GM21360 (cell line): ENCODE measurements at regions not wholly inside any gene's neighbourhood (a gene's known extent, or its start where the extent isn't known, plus 50 kb on each side); places are given as distances from the start of the nearest gene placed in this dataset.
A peak's percentile ranks its signal among the peaks of the same experiment; 100 is the strongest.

Source experiments
- ATAC-seq: cut with Tn5 transposase; IDR thresholded peaks from one replicate; pipeline ENCODE4 v1.9.1; 2021; ENCODE audit warnings: mild to moderate bottlenecking, moderate library complexity; ENCODE audit not compliant: unreplicated experiment

GRCh38 chr2:226233388-226233787, 566.2 kb downstream of the IRS1 start:
- ATAC-seq = no peak

- no peak for ATAC-seq
Measured at GRCh38 chr2:226228080-226228479, 571.5 kb downstream of the IRS1 start.

GRCh38 chr2:226227341-226227740, 572.3 kb downstream of the IRS1 start:
- ATAC-seq = no peak

GRCh38 chr2:226223704-226224103, 575.9 kb downstream of the IRS1 start:
- no peak for ATAC-seq

- ATAC-seq = no peak
Measured at GRCh38 chr2:226220511-226220910, 579.1 kb downstream of the IRS1 start.

- no peak for ATAC-seq
Measured at GRCh38 chr2:226217191-226217590, 582.4 kb downstream of the IRS1 start.

- ATAC-seq = no peak
Measured at GRCh38 chr2:226216575-226216974, 583.0 kb downstream of the IRS1 start.

- ATAC-seq = peak; percentile 99
Measured at GRCh38 chr2:226215902-226216503, 583.6 kb downstream of the IRS1 start.

- ATAC-seq = no peak
Measured at GRCh38 chr2:226213717-226214116, 585.9 kb downstream of the IRS1 start.

GRCh38 chr2:226211439-226211838, 588.2 kb downstream of the IRS1 start:
- no peak for ATAC-seq

GRCh38 chr2:226208726-226209125, 590.9 kb downstream of the IRS1 start:
- no peak for ATAC-seq

GRCh38 chr2:226207671-226208070, 591.9 kb downstream of the IRS1 start:
- no peak for ATAC-seq

- no peak for ATAC-seq
Measured at GRCh38 chr2:226199555-226199954, 600.1 kb downstream of the IRS1 start.

GRCh38 chr2:226198956-226199355, 600.7 kb downstream of the IRS1 start:
- no peak for ATAC-seq

GRCh38 chr2:226190479-226191252, 609.0 kb downstream of the IRS1 start:
- no peak for ATAC-seq

- ATAC-seq = no peak
Measured at GRCh38 chr2:226189061-226189460, 610.6 kb downstream of the IRS1 start.

GRCh38 chr2:226187616-226188015, 612.0 kb downstream of the IRS1 start:
- no peak for ATAC-seq

- ATAC-seq = no peak
Measured at GRCh38 chr2:226187156-226187555, 612.5 kb downstream of the IRS1 start.

- ATAC-seq = no peak
Measured at GRCh38 chr2:226185616-226186211, 613.9 kb downstream of the IRS1 start.

- ATAC-seq = no peak
Measured at GRCh38 chr2:226184940-226185615, 614.5 kb downstream of the IRS1 start.

- ATAC-seq = no peak
Measured at GRCh38 chr2:226184540-226184939, 615.1 kb downstream of the IRS1 start.

- no peak for ATAC-seq
Measured at GRCh38 chr2:226183550-226183949, 616.1 kb downstream of the IRS1 start.
